ENCODE measurements at regions not wholly inside any gene's neighbourhood (a gene's known extent, or its start where the extent isn't known, plus 50 kb on each side); places are given as distances from the start of the nearest gene placed in this dataset.

DNA sequence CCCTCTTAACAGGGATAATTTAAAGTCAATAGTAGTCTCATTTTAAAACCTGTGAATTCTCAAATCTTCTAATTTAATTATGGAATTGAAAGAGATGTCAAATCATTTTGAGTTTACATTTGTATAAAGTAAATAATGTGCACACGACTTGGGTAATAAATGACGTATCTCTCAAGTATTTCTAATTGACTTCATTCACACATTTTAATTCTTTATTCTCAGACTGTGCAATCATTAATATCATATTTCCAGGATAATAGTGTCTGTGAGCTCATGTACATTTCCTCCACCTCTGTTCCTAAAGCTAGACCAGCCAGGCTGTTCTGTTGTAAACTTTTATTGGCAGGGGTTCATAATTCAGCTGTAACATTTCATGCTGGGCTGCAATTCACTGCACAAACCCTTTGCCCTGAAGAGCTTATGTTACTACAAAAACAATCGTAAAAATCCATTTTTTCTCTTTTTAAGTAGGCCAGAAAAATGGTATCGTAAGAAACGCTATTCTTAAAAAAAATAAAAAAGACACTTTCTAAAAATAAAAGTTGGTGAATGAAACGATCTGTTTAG lies 1103.1 kb upstream of the TENM3 start:
- no peak for TF ChIP-seq POLR2A (IDR thresholded peaks at IDR 0.05; ENCODE audit: low read depth, low read length)
- TF ChIP-seq POLR2AphosphoS5 (IDR thresholded peaks at IDR 0.05; ENCODE audit: low read depth, low read length): no peak
- TF ChIP-seq TAF1 (IDR thresholded peaks at IDR 0.05; ENCODE audit: borderline replicate concordance, low read depth, low read length): no peak
